ENCODE measurements at regions not wholly inside any gene's neighbourhood (a gene's known extent, or its start where the extent isn't known, plus 50 kb on each side); places are given as distances from the start of the nearest gene placed in this dataset.

DNA sequence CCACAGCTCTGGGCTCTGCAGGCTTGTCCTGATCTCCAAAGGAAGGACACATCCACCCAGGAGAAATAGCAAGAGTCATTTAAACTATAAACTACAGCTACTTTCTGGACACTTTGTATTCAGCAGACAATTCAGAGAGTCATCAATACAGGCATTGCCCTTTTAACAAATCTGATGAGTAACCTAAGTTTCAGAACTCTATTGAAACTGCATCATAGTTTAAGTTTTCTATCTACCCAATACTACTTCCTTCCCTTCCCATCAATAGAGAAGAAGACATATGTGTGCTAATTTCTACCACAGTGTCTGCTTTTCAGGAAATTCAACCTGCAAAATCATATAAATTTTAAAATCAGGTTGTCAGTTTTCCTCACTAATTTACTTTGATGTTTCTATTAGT lies 736.5 kb downstream of the IGSF11 start:
- no peaks in the 10 kb centered on the region for H3K79me1 ChIP-seq (ENCODE audit: low read depth, low read length)
- no peak overlapping the region for H2BK5ac ChIP-seq (ENCODE audit: low read depth, low read length)
- no peak overlapping the region for H3K4ac ChIP-seq (replicated peaks; ENCODE audit: insufficient read length, low read depth, low read length)
- H3K36me3 ChIP-seq (ENCODE audit: control insufficient read depth in 2 of 4, insufficient read depth in 4 of 4, low read length in 3 of 4), result no peaks in the 10 kb centered on the region
- no peak overlapping the region for H3K4me3 ChIP-seq (ENCODE audit: extremely low read depth in 1 of 4, insufficient read depth in 2 of 4, low read depth in 3 of 4, low read length in 4 of 4)
- no peak overlapping the region for H3K18ac ChIP-seq (ENCODE audit: extremely low read depth, low read length)
- H3K79me2 ChIP-seq (ENCODE audit: control insufficient read depth in 1 of 2, insufficient read depth in 2 of 2, low read length in 2 of 2), result no peaks in the 10 kb centered on the region
- no peaks in the 10 kb centered on the region for H3K4me1 ChIP-seq (replicated peaks in 1 of 4; ENCODE audit: control insufficient read depth in 3 of 4, insufficient read depth in 4 of 4, low read length in 3 of 4)
- DNase-seq (ENCODE audit: low read depth in 1 of 2, low spot score in 2 of 2), result no peak
- no peak overlapping the region for H2BK20ac ChIP-seq (ENCODE audit: low read length)
- no peak overlapping the region for H2AFZ ChIP-seq (ENCODE audit: low read length)
- no peak overlapping the region for H3K4me2 ChIP-seq (ENCODE audit: insufficient read depth in 1 of 2, low read depth in 2 of 2, low read length in 2 of 2)
- no peaks in the 10 kb centered on the region for H3K23me2 ChIP-seq (ENCODE audit: low read depth, low read length)
- no peak for FAIRE-seq
- no peak overlapping the region for H3K14ac ChIP-seq (ENCODE audit: insufficient read length)
- H2BK120ac ChIP-seq (replicated peaks; ENCODE audit: low read depth, low read length), result no peak overlapping the region
- no peak overlapping the region for H3K27ac ChIP-seq (ENCODE audit: low read depth, low read length)
- no peak for TF ChIP-seq SIRT6 (IDR thresholded peaks at IDR 0.05; ENCODE audit: low read length)
- no peak for TF ChIP-seq BRCA1 (IDR thresholded peaks at IDR 0.05; ENCODE audit: low read depth, low read length)
- TF ChIP-seq SIX5 (IDR thresholded peaks at IDR 0.05; ENCODE audit: low read depth, low read length), result no peak
- TF ChIP-seq SP1 (IDR thresholded peaks at IDR 0.05; ENCODE audit: low read depth, low read length), result no peak
- H3K56ac ChIP-seq (replicated peaks; ENCODE audit: insufficient read length, low read depth, low read length), result no peak overlapping the region
- H3K9ac ChIP-seq (replicated peaks in 1 of 4; ENCODE audit: extremely low read depth in 1 of 4, low read depth in 3 of 4, low read length in 3 of 4), result no peak overlapping the region
- H2AK5ac ChIP-seq (ENCODE audit: low read depth, low read length), result no peak overlapping the region
- no peaks in the 10 kb centered on the region for H3K27me3 ChIP-seq (replicated peaks in 1 of 4; ENCODE audit: control insufficient read depth in 3 of 4, extremely low read depth in 1 of 4, insufficient read depth in 3 of 4, low read length in 3 of 4)
- POLR2A ChIA-PET (ENCODE audit: partially characterized antibody), result no interaction called here
- CTCF ChIA-PET (ENCODE audit: partially characterized antibody), result no interaction called here
- H2BK12ac ChIP-seq (ENCODE audit: low read depth, low read length), result no peak overlapping the region
- no peaks in the 10 kb centered on the region for H3K9me3 ChIP-seq (ENCODE audit: insufficient read depth in 2 of 2, low read depth in 1 of 2, low read length in 1 of 2)
- no peaks in the 10 kb centered on the region for H4K20me1 ChIP-seq (replicated peaks in 1 of 2; ENCODE audit: control insufficient read depth in 1 of 2, insufficient read depth in 2 of 2, low read length in 2 of 2)
- H4K8ac ChIP-seq (ENCODE audit: extremely low read depth, insufficient read depth, low read length), result no peak overlapping the region
- no peak overlapping the region for H2BK15ac ChIP-seq (ENCODE audit: low read length)
- H4K5ac ChIP-seq (ENCODE audit: insufficient read length, low read depth, low read length), result no peak overlapping the region
- H3K23ac ChIP-seq (ENCODE audit: insufficient read length), result no peak overlapping the region
- H4K91ac ChIP-seq (replicated peaks; ENCODE audit: insufficient read length, low read length), result no peak overlapping the region
